Kidney (tissue), 13 donors: ENCODE measurements at regions not wholly inside any gene's neighbourhood (a gene's known extent, or its start where the extent isn't known, plus 50 kb on each side); places are given as distances from the start of the nearest gene placed in this dataset.
A peak's percentile ranks its signal among the peaks of the same experiment; 100 is the strongest.

ENCODE experiments used
- DNase-seq, 5 donors: peaks; one replicate each; pipeline ENCODE4 v3.0.0-alpha.2; 2013 to 2020
- FAIRE-seq: peaks from 2 replicates; lab custom pipeline; 2012; peaks lifted over from hg19 to GRCh38; lab: Jason Lieb, UNC
- H3K27ac ChIP-seq, 2 donors: one replicate each; pipeline ENCODE4 v1.7.0; 2013; ENCODE audit warnings: low read depth in 2 of 2, low read length in 2 of 2, inconsistent platforms in 1 of 2
- H3K27me3 ChIP-seq: one replicate; pipeline ENCODE4 v1.7.1; 2013; ENCODE audit warnings: low read length, inconsistent platforms; ENCODE audit not compliant: control insufficient read depth, insufficient read depth
- H3K36me3 ChIP-seq, 3 donors: one replicate each; pipeline versions ENCODE4 v1.7.0 to v1.7.1; 2013; ENCODE audit warnings: low read length in 3 of 3, control low read depth in 1 of 3, inconsistent platforms in 1 of 3; ENCODE audit not compliant: insufficient read depth in 3 of 3, control insufficient read depth in 2 of 3
- H3K4me1 ChIP-seq, 3 donors: one replicate each; pipeline versions ENCODE4 v1.7.0 to v1.7.1; 2013; ENCODE audit warnings: low read length in 3 of 3, inconsistent platforms in 1 of 3, low read depth in 1 of 3; ENCODE audit not compliant: control insufficient read depth in 2 of 3, insufficient read depth in 2 of 3
- H3K4me3 ChIP-seq, 3 donors: one replicate each; pipeline versions ENCODE4 v1.7.0 to v1.8.1; 2013; ENCODE audit warnings: low read length in 3 of 3, control low read depth in 1 of 3, inconsistent platforms in 1 of 3
- H3K9ac ChIP-seq, 3 donors: one replicate each; pipeline versions ENCODE4 v1.7.0 to v1.7.1; 2013; ENCODE audit warnings: low read length in 3 of 3, control low read depth in 1 of 3, inconsistent platforms in 1 of 3
- H3K9me3 ChIP-seq, 3 donors: one replicate each; pipeline versions ENCODE4 v1.7.0 to v1.7.1; 2013; ENCODE audit warnings: low read length in 3 of 3, control low read depth in 1 of 3, inconsistent platforms in 1 of 3; ENCODE audit not compliant: control insufficient read depth in 2 of 3, insufficient read depth in 1 of 3
- intact Hi-C: fragments of 100-400 bp; cut with DNase I; formaldehyde crosslinking; loops from one replicate; pipeline ENCODE4 v1.11.1; 2022
- TF ChIP-seq, protein P1 (sequence below): IDR thresholded peaks from 3 replicates; pipeline ENCODE4 v1.5.1; 2012; ENCODE audit warnings: mild to moderate bottlenecking, moderate library complexity, borderline replicate concordance; ENCODE audit not compliant: insufficient read depth; ENCODE audit errors: extremely low read depth
- donor health status: control.
- donor health status: control.
- donor health status: control.
- donor health status: control.
- donor health status: control.
- donor health status: DM: yes; HTN: yes; CAD: no.
- donor health status: Normal renal cell carcinoma (clear cell type).

DNA sequence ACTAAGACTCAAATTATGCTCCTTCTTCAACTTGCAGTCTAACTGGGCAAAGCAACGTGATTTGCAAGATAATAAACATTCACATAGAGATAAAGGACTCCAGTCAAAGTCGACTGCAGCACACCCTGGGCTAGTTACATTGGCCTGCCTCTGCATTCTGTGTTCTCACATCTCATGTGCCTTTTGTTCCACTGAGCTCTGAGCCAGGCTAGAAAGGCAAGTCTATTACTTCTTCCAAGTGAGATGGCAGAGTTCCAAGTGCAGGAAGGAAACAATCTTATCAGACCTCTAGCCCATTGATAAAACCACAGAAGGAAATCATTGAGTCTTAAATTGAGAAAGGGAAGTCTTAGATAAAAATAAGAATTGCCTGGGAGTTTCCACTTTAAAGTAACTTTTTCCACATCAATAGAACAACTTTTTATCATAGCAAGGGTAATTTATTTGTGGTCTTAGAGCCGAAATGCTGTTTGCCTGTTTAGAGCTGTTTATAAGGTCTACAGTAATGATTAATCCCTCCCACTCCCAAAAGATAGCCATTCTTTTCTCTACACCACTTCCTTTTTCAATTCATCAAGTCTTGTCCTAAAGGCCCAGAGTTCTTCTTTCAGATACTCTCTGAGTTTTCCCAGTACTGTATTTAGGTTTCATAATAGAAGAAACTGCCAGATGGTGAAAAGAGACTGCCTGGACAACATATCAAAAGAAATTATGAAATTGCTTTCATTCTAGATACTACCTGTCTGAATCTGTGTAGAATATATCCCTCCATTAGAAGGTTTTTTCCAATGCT is 200.2 kb downstream of the GUCY2F start:
- H3K9me3 ChIP-seq = no peaks in the 10 kb centered on the region
- intact Hi-C loops = no loop called here
- peak in 2 of 5 donors; percentile 26 to 77 for DNase-seq
- no peaks in the 10 kb centered on the region for H3K4me1 ChIP-seq
- TF ChIP-seq, protein P1, sequence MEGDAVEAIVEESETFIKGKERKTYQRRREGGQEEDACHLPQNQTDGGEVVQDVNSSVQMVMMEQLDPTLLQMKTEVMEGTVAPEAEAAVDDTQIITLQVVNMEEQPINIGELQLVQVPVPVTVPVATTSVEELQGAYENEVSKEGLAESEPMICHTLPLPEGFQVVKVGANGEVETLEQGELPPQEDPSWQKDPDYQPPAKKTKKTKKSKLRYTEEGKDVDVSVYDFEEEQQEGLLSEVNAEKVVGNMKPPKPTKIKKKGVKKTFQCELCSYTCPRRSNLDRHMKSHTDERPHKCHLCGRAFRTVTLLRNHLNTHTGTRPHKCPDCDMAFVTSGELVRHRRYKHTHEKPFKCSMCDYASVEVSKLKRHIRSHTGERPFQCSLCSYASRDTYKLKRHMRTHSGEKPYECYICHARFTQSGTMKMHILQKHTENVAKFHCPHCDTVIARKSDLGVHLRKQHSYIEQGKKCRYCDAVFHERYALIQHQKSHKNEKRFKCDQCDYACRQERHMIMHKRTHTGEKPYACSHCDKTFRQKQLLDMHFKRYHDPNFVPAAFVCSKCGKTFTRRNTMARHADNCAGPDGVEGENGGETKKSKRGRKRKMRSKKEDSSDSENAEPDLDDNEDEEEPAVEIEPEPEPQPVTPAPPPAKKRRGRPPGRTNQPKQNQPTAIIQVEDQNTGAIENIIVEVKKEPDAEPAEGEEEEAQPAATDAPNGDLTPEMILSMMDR = no peak
- no peak overlapping the region for H3K27ac ChIP-seq
- no peak overlapping the region for H3K4me3 ChIP-seq
- no peaks in the 10 kb centered on the region for H3K27me3 ChIP-seq
- FAIRE-seq = peak; percentile 47
- no peak overlapping the region for H3K9ac ChIP-seq
- H3K36me3 ChIP-seq = no peaks in the 10 kb centered on the region

DNA sequence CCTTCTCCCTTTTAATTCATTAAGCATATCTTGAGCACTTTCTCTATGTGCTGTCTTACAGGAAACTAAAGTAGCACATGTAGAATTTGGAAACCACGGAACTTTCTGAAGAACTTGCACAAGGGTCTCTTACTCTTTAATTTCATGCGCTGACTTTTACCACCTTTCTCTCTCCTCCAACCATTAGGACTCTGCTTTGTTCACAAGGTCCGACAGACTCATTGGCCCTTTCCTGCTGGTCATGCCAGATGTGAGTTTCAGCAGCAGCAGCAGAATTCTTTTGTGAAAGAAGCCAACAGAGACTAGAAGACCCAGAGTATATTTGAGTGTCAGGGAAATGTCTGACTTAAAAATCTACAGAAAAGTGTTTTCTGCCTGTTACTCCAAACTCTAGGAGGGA is 207.1 kb downstream of the GUCY2F start:
- intact Hi-C loops = no loop called here
- no peak overlapping the region for H3K9ac ChIP-seq
- H3K27me3 ChIP-seq = no peaks in the 10 kb centered on the region
- H3K4me3 ChIP-seq = no peak overlapping the region
- FAIRE-seq (no peak), DNase-seq (no peak)
- no peaks in the 10 kb centered on the region for H3K36me3 ChIP-seq
- TF ChIP-seq, protein P1 = no peak
- no peaks in the 10 kb centered on the region for H3K4me1 ChIP-seq
- no peaks in the 10 kb centered on the region for H3K9me3 ChIP-seq
- H3K27ac ChIP-seq = no peak overlapping the region

DNA sequence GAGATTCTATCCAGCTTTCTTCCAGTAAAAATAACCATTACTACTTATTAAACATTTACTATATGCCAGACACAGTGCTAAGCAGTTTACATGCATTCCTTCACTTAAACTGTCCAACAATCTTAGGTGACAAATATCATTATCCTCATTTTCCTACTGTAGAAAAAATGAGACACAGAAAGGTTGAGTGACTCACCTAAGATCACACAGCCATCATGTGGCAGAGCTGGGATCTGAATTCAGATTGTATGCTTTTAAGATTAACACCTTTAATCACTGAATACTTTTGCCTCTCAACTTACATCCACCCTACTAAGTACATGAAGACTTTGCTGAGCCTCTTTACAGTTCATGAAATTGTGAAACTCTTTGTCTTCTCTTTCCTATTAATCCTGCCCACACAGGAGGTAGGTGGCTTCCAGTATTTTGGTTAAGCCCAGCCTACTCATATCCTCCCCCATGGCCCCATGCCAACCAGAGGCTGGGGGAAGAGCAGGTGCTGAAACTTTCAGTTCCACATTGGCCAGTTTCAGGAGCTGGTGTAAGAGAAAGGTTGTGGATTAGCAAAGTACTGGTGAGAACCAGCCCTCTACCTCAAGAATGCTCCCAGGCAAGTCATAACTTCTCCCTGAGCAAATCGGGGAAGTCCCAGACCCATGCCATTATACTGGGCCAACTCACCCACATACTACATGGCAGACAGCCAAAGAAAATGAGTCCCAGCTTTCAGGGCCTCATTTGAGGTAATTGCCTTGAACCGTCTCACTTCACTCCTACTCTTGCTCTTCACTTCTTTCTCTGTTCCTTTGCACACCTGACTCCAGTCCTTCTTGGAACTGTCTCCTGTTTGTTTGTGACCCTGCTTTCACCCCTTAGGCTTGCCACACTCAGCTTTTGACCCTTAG is 211.1 kb downstream of the GUCY2F start:
- Histone ChIP-seq H3K4me3 (no peak overlapping the region), H3K4me1 (no peaks in the 10 kb centered on the region), H3K36me3 (no peaks in the 10 kb centered on the region), H3K27me3 (no peaks in the 10 kb centered on the region), H3K27ac (no peak overlapping the region), H3K9ac (no peak overlapping the region), H3K9me3 (no peaks in the 10 kb centered on the region)
- TF ChIP-seq, protein P1 = no peak
- intact Hi-C loops = no loop called here
- FAIRE-seq = no peak
- peak in 2 of 5 donors; percentile 0 to 81 for DNase-seq
